HepG2 (cell line): ENCODE measurements at regions not wholly inside any gene's neighbourhood (a gene's known extent, or its start where the extent isn't known, plus 50 kb on each side); places are given as distances from the start of the nearest gene placed in this dataset.

ENCODE experiments used
- ATAC-seq: fragments of 200-7000 bp; cut with Tn5 transposase; 3 replicates; pipeline ENCODE4 v1.9.1; 2020; ENCODE audit warnings: mild to moderate bottlenecking, moderate library complexity
- BruUV-seq: library from RNA; stranded (reverse); fragments of 400-500 nt; replicated peaks from 2 replicates; lab custom pipeline; 2021; lab: Mats Ljungman, UMichigan
- CTCF ChIA-PET: fragments of 300-600 bp; formaldehyde crosslinking; extraction: SDS; loops from one replicate; lab custom pipeline; 2021; ENCODE audit warnings: low total read pairs, inconsistent platforms, low intra/inter-chr PET ratio; lab: Yijun Ruan, JAX
- POLR2A ChIA-PET: fragments of 350-600 bp; sonication (Branson Sonifier 250); formaldehyde crosslinking; loops from one replicate; lab custom pipeline; 2020; ENCODE audit warnings: antibody characterized with exemption, inconsistent platforms; lab: Yijun Ruan, JAX
- DNase-seq: peaks from one replicate; pipeline ENCODE4 v3.0.0-alpha.2; 2015; ENCODE audit warnings: low spot score
- FAIRE-seq: peaks from 3 replicates; lab custom pipeline; 2011; peaks lifted over from hg19 to GRCh38; lab: Jason Lieb, UNC
- H2AFZ ChIP-seq: one replicate; pipeline ENCODE4 v1.6.1; 2011; ENCODE audit warnings: low read length, inconsistent platforms
- H3K27ac ChIP-seq: fragments of 300-600 bp; 3 replicates; pipeline ENCODE4 v1.8.0; 2011; ENCODE audit warnings: mixed run types, mild to moderate bottlenecking, mixed read lengths, low read length, inconsistent platforms; ENCODE audit not compliant: insufficient read depth; ENCODE audit errors: extremely low read length
- H3K27me3 ChIP-seq, 2 experiments: fragments of 200-600 bp in 1 of 2; 2 replicates in 1 of 2; 3 replicates in 1 of 2; pipeline versions ENCODE4 v1.6.0 to v1.8.0; 2011; ENCODE audit warnings: low read length in 2 of 2, mild to moderate bottlenecking in 2 of 2, moderate library complexity in 2 of 2, inconsistent platforms in 1 of 2; ENCODE audit not compliant: insufficient read depth in 2 of 2, control insufficient read depth in 1 of 2
- H3K36me3 ChIP-seq, 2 experiments: fragments of 200-600 bp in 1 of 2; replicated peaks in 1 of 2; 2 replicates in 1 of 2; 3 replicates in 1 of 2; pipeline versions ENCODE4 v1.5.1 to v1.8.0; 2011; ENCODE audit warnings: low read length in 2 of 2, inconsistent platforms in 1 of 2; ENCODE audit not compliant: insufficient read depth in 2 of 2, control insufficient read depth in 1 of 2
- H3K4me1 ChIP-seq: 2 replicates; pipeline ENCODE4 v1.5.1; 2012; ENCODE audit warnings: low read length, inconsistent platforms; ENCODE audit not compliant: insufficient read depth
- H3K4me2 ChIP-seq: 2 replicates; pipeline ENCODE4 v1.6.0; 2011; ENCODE audit warnings: low read depth, low read length, inconsistent platforms
- H3K4me3 ChIP-seq, 3 experiments: fragments of 200-600 bp in 1 of 3; sonication (generic), shearing (Covaris generic) in 1 of 3; replicated peaks in 1 of 3; 2 replicates each; pipeline ENCODE4 v1.5.1; 2011 to 2016; ENCODE audit warnings: low read length in 3 of 3, inconsistent platforms in 2 of 3, low read depth in 2 of 3, mild to moderate bottlenecking in 2 of 3, control low read depth in 1 of 3, mixed read lengths in 1 of 3; ENCODE audit not compliant: insufficient read depth in 1 of 3
- H3K79me2 ChIP-seq: one replicate; pipeline ENCODE4 v1.6.1; 2011; ENCODE audit warnings: low read length, inconsistent platforms; ENCODE audit not compliant: insufficient read depth
- H3K9ac ChIP-seq: 2 replicates; pipeline ENCODE4 v1.6.0; 2011; ENCODE audit warnings: mild to moderate bottlenecking, low read depth, low read length, inconsistent platforms; ENCODE audit not compliant: insufficient read depth
- H3K9me3 ChIP-seq: 2 replicates; pipeline ENCODE4 v1.5.1; 2012; ENCODE audit warnings: mild to moderate bottlenecking, low read length
- H4K20me1 ChIP-seq: 2 replicates; pipeline ENCODE4 v1.6.0; 2011; ENCODE audit warnings: inconsistent platforms, mild to moderate bottlenecking, low read length, moderate library complexity; ENCODE audit not compliant: insufficient read depth
- DBP ChIP-seq: sonication (generic); formaldehyde crosslinking; IDR thresholded peaks from 2 replicates; pipeline ENCODE4 v1.4.0; 2020; ENCODE audit warnings: missing genetic modification reagents; ENCODE audit errors: not compliant biosample characterization
- RERE ChIP-seq: IDR thresholded peaks from 2 replicates; pipeline ENCODE4 v1.6.1; 2016; ENCODE audit warnings: low read depth, missing genetic modification reagents, missing compliant biosample characterization
- ZBTB40 ChIP-seq, 2 experiments: fragments of 450-650 bp in 1 of 2; sonication (generic) in 1 of 2; formaldehyde crosslinking in 1 of 2; IDR thresholded peaks; 2 replicates each; pipeline versions ENCODE4 v1.6.1 to v1.8.0; 2016 to 2022; ENCODE audit warnings: antibody characterized with exemption in 1 of 2, mild to moderate bottlenecking in 1 of 2, missing genetic modification reagents in 1 of 2
- WGBS: methylation state at CpG from one replicate; pipeline ENCODE4 v1.1.6; 2017; ENCODE audit warnings: low lambda C conversion rate; 5-methylcytosine and 5-hydroxymethylcytosine counted together
- in situ Hi-C: cut with HindIII; loops from 2 replicates; pipeline ENCODE4 v1.10.0; 2017; ENCODE audit warnings: low pct_unique_long_range_greater_than_20kb; ENCODE audit not compliant: extremely low pct_ligation_motif_present
- intact Hi-C: fragments of 100-400 bp; cut with micrococcal nuclease; formaldehyde crosslinking; loops from one replicate; pipeline ENCODE4 v1.10.0; 2022; ENCODE audit not compliant: unreplicated experiment

- TF ChIP-seq RERE (CRISPR knock-in tag): no peak
Measured at GRCh38 chr17:70752966-70753467, 583.7 kb downstream of the KCNJ2 start (continued).

GRCh38 chr17:70763018-70763417 lies 593.7 kb downstream of the KCNJ2 start:
- H3K27ac ChIP-seq: no peak overlapping the region
- CTCF ChIA-PET: no interaction called here
- no peaks in the 10 kb centered on the region for H4K20me1 ChIP-seq
- DNase-seq: no peak
- no peak overlapping the region for H3K4me3 ChIP-seq
- no peak overlapping the region for H3K9ac ChIP-seq
- POLR2A ChIA-PET: no interaction called here
- H3K79me2 ChIP-seq: no peaks in the 10 kb centered on the region
- in situ Hi-C loops (loop anchor here (10.0 kb wide), 2 partner anchors 1352 to 1772 kb away; no protein-coding TSS in a partner anchor), intact Hi-C loops (no loop called here)
- no peaks in the 10 kb centered on the region for H3K36me3 ChIP-seq
- ATAC-seq: no peak
- FAIRE-seq: no peak
- no peaks in the 10 kb centered on the region for H3K27me3 ChIP-seq
- H3K4me1 ChIP-seq: no peaks in the 10 kb centered on the region
- H3K9me3 ChIP-seq: no peaks in the 10 kb centered on the region
- H3K4me2 ChIP-seq: no peak overlapping the region
- TF ChIP-seq DBP (CRISPR knock-in tag) (no peak), ZBTB40 (IDR thresholded peaks at IDR 0.05) (peak; percentile 92), ZBTB40 (CRISPR knock-in tag; IDR thresholded peaks at IDR 0.05) (no peak)
- TF ChIP-seq, all 625 proteins: peak for 1
- H2AFZ ChIP-seq: no peak overlapping the region
- BruUV-seq: no TSS peak
- WGBS: 27% methylated on average over 3 of the region's 3 CpGs
